ENCODE measurements at regions not wholly inside any gene's neighbourhood (a gene's known extent, or its start where the extent isn't known, plus 50 kb on each side); places are given as distances from the start of the nearest gene placed in this dataset.

DNA sequence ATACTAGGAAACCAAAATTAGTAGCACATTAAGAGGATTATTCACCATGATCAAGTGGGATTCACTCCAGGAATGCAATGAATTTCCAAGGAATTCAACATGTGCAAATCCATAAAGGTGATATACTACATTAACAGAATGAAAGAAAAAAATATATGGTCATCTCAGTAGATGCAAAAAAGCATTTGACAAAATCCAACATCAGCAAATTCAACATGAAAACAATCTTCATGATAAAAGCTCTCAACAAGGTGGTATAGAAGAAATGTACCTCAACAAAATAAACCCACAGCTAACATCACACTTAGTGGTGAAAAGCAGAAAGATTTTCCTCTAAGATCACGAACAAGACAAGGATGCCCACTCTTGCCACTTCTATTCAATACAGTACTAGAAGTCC is 74.4 kb upstream of the PDE10A start:
- Histone ChIP-seq H3K36me3 (ENCODE audit: control insufficient read depth in 1 of 2, insufficient read depth in 2 of 2, low read length in 2 of 2) (no peaks in the 10 kb centered on the region), H3K9me3 (ENCODE audit: control insufficient read depth in 1 of 2, low read length in 2 of 2) (peaks cover 0 to 4% of the 10 kb centered on the region in 2 donors), H3K27ac (ENCODE audit: low read length) (no peak overlapping the region), H3K4me1 (ENCODE audit: control insufficient read depth in 1 of 2, insufficient read depth in 2 of 2, low read length in 2 of 2) (peaks cover 0 to 5% of the 10 kb centered on the region in 2 donors), H3K27me3 (ENCODE audit: low read depth, low read length) (no peaks in the 10 kb centered on the region), H3K4me3 (ENCODE audit: low read depth in 1 of 2, low read length in 2 of 2) (no peak overlapping the region)

DNA sequence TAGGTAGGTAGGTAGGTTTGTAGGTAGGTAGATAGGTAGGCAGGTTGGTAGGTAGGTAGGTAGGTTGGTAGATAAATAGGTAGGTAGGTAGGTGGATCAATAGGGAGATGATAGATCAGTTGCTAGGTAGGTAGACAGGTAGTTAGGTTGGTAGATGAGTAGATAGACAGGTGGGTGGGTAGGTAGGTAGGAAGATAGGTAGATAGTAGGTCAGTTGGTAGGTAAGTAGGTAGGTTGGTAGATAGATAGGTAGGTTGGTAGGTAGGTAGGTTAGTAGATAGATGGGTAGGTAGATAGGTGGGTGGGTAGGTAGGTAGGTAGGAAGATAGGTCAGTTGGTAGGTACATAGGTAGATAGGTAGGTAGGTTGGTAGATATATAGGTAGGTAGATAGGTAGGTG is 72.0 kb upstream of the PDE10A start:
- no peaks in the 10 kb centered on the region for H3K27me3 ChIP-seq (ENCODE audit: low read depth, low read length)
- no peaks in the 10 kb centered on the region for H3K36me3 ChIP-seq (ENCODE audit: control insufficient read depth in 1 of 2, insufficient read depth in 2 of 2, low read length in 2 of 2)
- H3K4me1 ChIP-seq (ENCODE audit: control insufficient read depth in 1 of 2, insufficient read depth in 2 of 2, low read length in 2 of 2): peaks cover 0 to 5% of the 10 kb centered on the region in 2 donors
- no peak overlapping the region for H3K27ac ChIP-seq (ENCODE audit: low read length)
- no peak overlapping the region for H3K4me3 ChIP-seq (ENCODE audit: low read depth in 1 of 2, low read length in 2 of 2)
- H3K9me3 ChIP-seq (ENCODE audit: control insufficient read depth in 1 of 2, low read length in 2 of 2): peaks cover 0 to 4% of the 10 kb centered on the region in 2 donors

GRCh38 chr6:165733489-165733791 is 70.4 kb upstream of the PDE10A start:
- H3K4me3 ChIP-seq (ENCODE audit: low read depth in 1 of 2, low read length in 2 of 2): no peak overlapping the region
- H3K36me3 ChIP-seq (ENCODE audit: control insufficient read depth in 1 of 2, insufficient read depth in 2 of 2, low read length in 2 of 2): no peaks in the 10 kb centered on the region
- peaks cover 0 to 5% of the 10 kb centered on the region in 2 donors for H3K4me1 ChIP-seq (ENCODE audit: control insufficient read depth in 1 of 2, insufficient read depth in 2 of 2, low read length in 2 of 2)
- peaks cover 0 to 4% of the 10 kb centered on the region in 2 donors for H3K9me3 ChIP-seq (ENCODE audit: control insufficient read depth in 1 of 2, low read length in 2 of 2)
- H3K27ac ChIP-seq (ENCODE audit: low read length): no peak overlapping the region
- H3K27me3 ChIP-seq (ENCODE audit: low read depth, low read length): no peaks in the 10 kb centered on the region

GRCh38 chr6:165732696-165733488 is 69.9 kb upstream of the PDE10A start:
- Histone ChIP-seq H3K27ac (ENCODE audit: low read length) (no peak overlapping the region), H3K36me3 (ENCODE audit: control insufficient read depth in 1 of 2, insufficient read depth in 2 of 2, low read length in 2 of 2) (no peaks in the 10 kb centered on the region), H3K9me3 (ENCODE audit: control insufficient read depth in 1 of 2, low read length in 2 of 2) (peaks cover 0 to 4% of the 10 kb centered on the region in 2 donors), H3K4me1 (ENCODE audit: control insufficient read depth in 1 of 2, insufficient read depth in 2 of 2, low read length in 2 of 2) (peaks cover 0 to 5% of the 10 kb centered on the region in 2 donors), H3K4me3 (ENCODE audit: low read depth in 1 of 2, low read length in 2 of 2) (no peak overlapping the region), H3K27me3 (ENCODE audit: low read depth, low read length) (no peaks in the 10 kb centered on the region)

DNA sequence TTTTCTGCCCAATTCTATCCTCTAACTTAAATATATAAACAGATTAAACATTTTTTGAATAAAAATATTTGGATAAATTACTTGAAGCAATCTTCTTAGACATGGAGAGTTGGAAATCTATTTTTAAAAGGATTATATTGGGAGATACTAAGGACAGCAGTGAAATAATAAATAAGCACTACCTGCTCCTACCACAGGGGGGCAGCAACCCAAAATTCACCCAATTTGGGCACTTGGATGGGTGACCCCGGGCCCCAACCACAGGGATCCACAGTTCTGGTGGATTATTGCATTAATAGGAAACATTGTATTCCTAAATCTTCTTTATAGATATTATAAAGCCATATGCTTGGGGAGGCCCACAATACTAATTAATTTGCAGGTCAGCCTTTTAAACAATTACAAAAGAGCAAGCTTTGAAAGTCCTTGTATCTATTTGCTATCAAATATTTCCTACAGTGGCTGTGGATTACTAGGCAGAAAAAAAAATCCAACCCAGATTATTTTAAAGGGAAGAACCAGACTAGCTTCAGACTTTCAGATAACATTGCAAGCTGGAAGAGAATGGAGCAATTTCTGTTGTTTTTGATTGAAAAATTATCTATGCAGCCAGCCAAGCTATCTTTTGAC is 66.4 kb upstream of the PDE10A start:
- peaks cover 0 to 5% of the 10 kb centered on the region in 2 donors for H3K4me1 ChIP-seq (ENCODE audit: control insufficient read depth in 1 of 2, insufficient read depth in 2 of 2, low read length in 2 of 2)
- no peaks in the 10 kb centered on the region for H3K27me3 ChIP-seq (ENCODE audit: low read depth, low read length)
- no peak overlapping the region for H3K27ac ChIP-seq (ENCODE audit: low read length)
- no peaks in the 10 kb centered on the region for H3K36me3 ChIP-seq (ENCODE audit: control insufficient read depth in 1 of 2, insufficient read depth in 2 of 2, low read length in 2 of 2)
- H3K9me3 ChIP-seq (ENCODE audit: control insufficient read depth in 1 of 2, low read length in 2 of 2): no peaks in the 10 kb centered on the region
- H3K4me3 ChIP-seq (ENCODE audit: low read depth in 1 of 2, low read length in 2 of 2): no peak overlapping the region

DNA sequence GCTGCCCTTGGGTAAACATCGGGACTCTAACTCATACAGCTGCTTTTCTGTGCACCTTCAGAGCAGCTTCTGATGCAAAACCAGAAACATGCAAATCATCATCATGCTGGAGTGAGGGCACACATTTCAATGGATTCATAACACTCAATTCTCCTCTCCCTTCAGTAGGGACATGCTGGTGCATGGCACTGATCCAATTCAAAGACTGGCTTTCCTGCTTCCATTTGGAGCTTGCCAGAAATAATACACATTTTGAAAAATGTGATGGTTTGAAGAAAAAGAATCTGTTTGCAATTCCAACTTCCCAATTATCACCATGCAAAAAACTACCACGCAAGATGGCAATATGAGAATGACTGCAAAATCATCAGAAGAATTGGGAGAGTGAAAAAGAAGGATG is 65.2 kb upstream of the PDE10A start:
- Histone ChIP-seq H3K36me3 (ENCODE audit: control insufficient read depth in 1 of 2, insufficient read depth in 2 of 2, low read length in 2 of 2) (no peaks in the 10 kb centered on the region), H3K27ac (ENCODE audit: low read length) (no peak overlapping the region), H3K4me3 (ENCODE audit: low read depth in 1 of 2, low read length in 2 of 2) (no peak overlapping the region), H3K27me3 (ENCODE audit: low read depth, low read length) (no peaks in the 10 kb centered on the region), H3K4me1 (ENCODE audit: control insufficient read depth in 1 of 2, insufficient read depth in 2 of 2, low read length in 2 of 2) (peaks cover 0 to 5% of the 10 kb centered on the region in 2 donors), H3K9me3 (ENCODE audit: control insufficient read depth in 1 of 2, low read length in 2 of 2) (no peaks in the 10 kb centered on the region)

GRCh38 chr6:165726965-165727381 is 63.9 kb upstream of the PDE10A start:
- no peaks in the 10 kb centered on the region for H3K9me3 ChIP-seq (ENCODE audit: control insufficient read depth in 1 of 2, low read length in 2 of 2)
- H3K27me3 ChIP-seq (ENCODE audit: low read depth, low read length): no peaks in the 10 kb centered on the region
- no peak overlapping the region for H3K4me3 ChIP-seq (ENCODE audit: low read depth in 1 of 2, low read length in 2 of 2)
- no peak overlapping the region for H3K27ac ChIP-seq (ENCODE audit: low read length)
- no peaks in the 10 kb centered on the region for H3K4me1 ChIP-seq (ENCODE audit: control insufficient read depth in 1 of 2, insufficient read depth in 2 of 2, low read length in 2 of 2)
- H3K36me3 ChIP-seq (ENCODE audit: control insufficient read depth in 1 of 2, insufficient read depth in 2 of 2, low read length in 2 of 2): no peaks in the 10 kb centered on the region

DNA sequence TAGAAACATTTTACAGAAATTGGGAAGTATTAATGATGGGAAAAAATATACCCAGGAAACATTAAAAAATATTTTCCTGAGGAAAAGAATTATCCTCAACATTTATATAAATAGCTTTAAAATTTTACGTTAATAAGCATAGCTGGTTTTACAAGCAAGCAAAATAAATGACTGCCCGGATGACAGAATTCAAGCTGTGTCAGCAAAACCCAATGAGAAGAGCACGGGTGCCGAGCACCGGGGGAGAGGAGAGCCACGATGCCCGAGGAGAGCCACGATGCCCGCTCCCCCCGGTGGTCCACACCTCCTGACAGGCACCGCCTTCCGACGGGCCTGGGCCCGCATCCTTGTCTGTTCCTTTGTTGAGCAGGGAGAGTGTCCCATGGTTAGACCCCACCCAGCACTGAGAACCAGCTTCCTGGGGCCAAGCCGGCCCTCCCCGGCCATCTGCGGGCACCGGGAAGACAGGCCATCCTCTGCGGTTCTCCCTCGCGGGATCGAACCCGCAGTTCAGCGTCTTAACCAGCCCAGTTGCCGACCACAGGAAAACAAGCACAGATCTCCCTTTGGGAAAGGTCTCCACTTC is 63.3 kb upstream of the PDE10A start:
- Histone ChIP-seq H3K27ac (ENCODE audit: low read length) (no peak overlapping the region), H3K4me1 (ENCODE audit: control insufficient read depth in 1 of 2, insufficient read depth in 2 of 2, low read length in 2 of 2) (no peaks in the 10 kb centered on the region), H3K36me3 (ENCODE audit: control insufficient read depth in 1 of 2, insufficient read depth in 2 of 2, low read length in 2 of 2) (no peaks in the 10 kb centered on the region), H3K9me3 (ENCODE audit: control insufficient read depth in 1 of 2, low read length in 2 of 2) (no peaks in the 10 kb centered on the region), H3K4me3 (ENCODE audit: low read depth in 1 of 2, low read length in 2 of 2) (no peak overlapping the region), H3K27me3 (ENCODE audit: low read depth, low read length) (no peaks in the 10 kb centered on the region)

DNA sequence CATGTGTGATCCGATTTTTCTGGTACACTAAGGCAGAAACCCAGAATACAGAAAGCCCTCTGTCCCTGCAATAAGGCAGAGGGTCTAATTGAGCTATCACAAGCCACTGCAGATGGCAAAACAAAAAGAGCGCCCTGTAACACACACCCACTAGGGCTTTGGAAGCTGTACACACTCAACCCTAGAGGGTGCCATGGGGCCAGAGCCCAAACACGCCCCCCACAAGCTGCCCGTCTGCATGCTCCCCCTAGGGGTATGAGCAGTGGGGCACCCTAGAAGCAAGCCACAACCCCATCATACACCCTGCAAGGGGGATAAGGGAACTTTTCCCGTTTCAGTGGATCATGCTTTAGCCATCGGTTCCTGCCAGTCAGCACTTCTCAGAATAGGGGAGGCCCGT is 62.2 kb upstream of the PDE10A start:
- Histone ChIP-seq H3K27me3 (ENCODE audit: low read depth, low read length) (no peaks in the 10 kb centered on the region), H3K9me3 (ENCODE audit: control insufficient read depth in 1 of 2, low read length in 2 of 2) (no peaks in the 10 kb centered on the region), H3K4me3 (ENCODE audit: low read depth in 1 of 2, low read length in 2 of 2) (no peak overlapping the region), H3K27ac (ENCODE audit: low read length) (no peak overlapping the region), H3K36me3 (ENCODE audit: control insufficient read depth in 1 of 2, insufficient read depth in 2 of 2, low read length in 2 of 2) (no peaks in the 10 kb centered on the region), H3K4me1 (ENCODE audit: control insufficient read depth in 1 of 2, insufficient read depth in 2 of 2, low read length in 2 of 2) (no peaks in the 10 kb centered on the region)

- Histone ChIP-seq H3K9me3 (ENCODE audit: control insufficient read depth in 1 of 2, low read length in 2 of 2) (no peaks in the 10 kb centered on the region), H3K27me3 (ENCODE audit: low read depth, low read length) (no peaks in the 10 kb centered on the region), H3K4me3 (ENCODE audit: low read depth in 1 of 2, low read length in 2 of 2) (no peak overlapping the region), H3K36me3 (ENCODE audit: control insufficient read depth in 1 of 2, insufficient read depth in 2 of 2, low read length in 2 of 2) (no peaks in the 10 kb centered on the region), H3K4me1 (ENCODE audit: control insufficient read depth in 1 of 2, insufficient read depth in 2 of 2, low read length in 2 of 2) (peaks cover 0 to 3% of the 10 kb centered on the region in 2 donors), H3K27ac (ENCODE audit: low read length) (no peak overlapping the region)
These were observed 60.3 kb upstream of the PDE10A start for GRCh38 chr6:165723326-165723725.

GRCh38 chr6:165722022-165722421 is 59.0 kb upstream of the PDE10A start:
- Histone ChIP-seq H3K27me3 (ENCODE audit: low read depth, low read length) (no peaks in the 10 kb centered on the region), H3K27ac (ENCODE audit: low read length) (no peak overlapping the region), H3K36me3 (ENCODE audit: control insufficient read depth in 1 of 2, insufficient read depth in 2 of 2, low read length in 2 of 2) (no peaks in the 10 kb centered on the region), H3K9me3 (ENCODE audit: control insufficient read depth in 1 of 2, low read length in 2 of 2) (no peaks in the 10 kb centered on the region), H3K4me3 (ENCODE audit: low read depth in 1 of 2, low read length in 2 of 2) (no peak overlapping the region), H3K4me1 (ENCODE audit: control insufficient read depth in 1 of 2, insufficient read depth in 2 of 2, low read length in 2 of 2) (peaks cover 0 to 3% of the 10 kb centered on the region in 2 donors)

All from muscle layer of duodenum (tissue), 2 donors.